Motor neuron (in vitro differentiated cells): ENCODE measurements at regions not wholly inside any gene's neighbourhood (a gene's known extent, or its start where the extent isn't known, plus 50 kb on each side); places are given as distances from the start of the nearest gene placed in this dataset.

Experiments used
- ATAC-seq, 8 experiments: fragments of 200-7000 bp; cut with Tn5 transposase; replicated peaks in 6 of 8; 2 replicates each; pipeline ENCODE4 v1.8.0; 2021; ENCODE audit warnings: mild to moderate bottlenecking in 8 of 8, moderate library complexity in 8 of 8
- H3K27ac ChIP-seq, 2 donors: fragments of 250-450 bp; sonication (Bioruptor Pico); 2 replicates each; pipeline ENCODE4 v1.9.0; 2021; ENCODE audit warnings: antibody characterized with exemption in 2 of 2, mild to moderate bottlenecking in 2 of 2, moderate library complexity in 1 of 2
- H3K4me1 ChIP-seq, 2 donors: fragments of 250-450 bp; sonication (Bioruptor Pico); replicated peaks in 1 of 2; 2 replicates each; pipeline ENCODE4 v1.6.1; 2021; ENCODE audit warnings: antibody characterized with exemption in 2 of 2, mild to moderate bottlenecking in 2 of 2, moderate library complexity in 1 of 2
- H3K4me3 ChIP-seq, 5 donors: fragments of 250-450 bp; sonication (Bioruptor Pico); 2 replicates each; pipeline ENCODE4 v1.9.0; 2021; ENCODE audit warnings: antibody characterized with exemption in 5 of 5, mild to moderate bottlenecking in 5 of 5, moderate library complexity in 4 of 5
- WGBS, 10 experiments: fragments of 450-650 bp; shearing (Covaris generic); methylation state at CpG; one replicate each; pipeline ENCODE4 v1.0.0; 2022; 5-methylcytosine and 5-hydroxymethylcytosine counted together
- in situ Hi-C, 9 experiments: fragments of 400-800 bp; cut with MboI; loops; one replicate each; pipeline ENCODE4 v1.15.0; 2021; ENCODE audit warnings: low sequenced_read_pairs in 9 of 9, low pct_unique_long_range_greater_than_20kb in 2 of 9; ENCODE audit not compliant: unreplicated experiment in 9 of 9

DNA sequence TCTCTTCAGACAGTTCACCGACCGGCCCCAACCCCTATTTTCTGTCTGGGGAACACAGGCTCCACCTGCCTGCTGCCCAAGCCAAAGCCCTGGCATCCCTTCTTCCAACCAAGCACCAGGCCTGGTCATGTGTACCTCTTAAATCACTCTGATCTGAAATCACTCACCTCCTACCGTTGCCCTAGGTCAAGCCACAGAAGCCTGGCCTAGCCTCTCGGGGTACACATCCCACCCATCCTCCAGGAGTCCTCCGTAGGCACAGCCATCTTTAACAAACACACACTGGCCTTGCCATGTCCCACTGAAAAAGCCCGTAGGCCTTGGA lies 81.8 kb downstream of the IRF2BPL start:
- H3K4me3 ChIP-seq = peak overlapping the region in 2 of 5 donors; percentile 0 to 1
- peak in 2 of 8 experiments; percentile 15 to 16 for ATAC-seq
- H3K27ac ChIP-seq = peak overlapping the region; percentile 93 to 94
- WGBS, 10 experiments = 0 to 80% (median 20%) methylated on average over 1 to 3 of the region's 6 CpGs; no CpG with 5 or more reads in 5 of the 10 experiments
- H3K4me1 ChIP-seq = peaks cover 35 to 50% of the 10 kb centered on the region in 2 donors
- in situ Hi-C loops = no loop called here

DNA sequence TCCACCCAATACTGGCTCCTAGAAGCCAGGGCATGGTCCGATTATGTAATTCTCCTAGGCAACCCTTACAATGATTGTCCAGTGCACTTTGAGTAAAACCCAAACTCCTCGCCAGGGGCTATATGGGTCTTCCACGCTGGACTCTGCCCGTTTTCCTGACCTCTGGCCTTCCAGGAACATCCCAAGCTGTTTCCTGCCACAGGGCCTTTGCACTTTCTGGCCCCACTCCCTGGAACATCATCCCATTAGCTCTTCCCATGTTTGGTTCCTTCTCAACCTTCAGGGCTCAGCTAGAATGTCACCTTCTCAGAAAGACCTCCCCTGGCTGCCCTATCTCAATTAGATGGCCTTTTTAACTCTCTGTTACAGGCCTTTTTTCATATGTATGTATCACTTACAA lies 85.4 kb downstream of the IRF2BPL start:
- peaks cover 55 to 64% of the 10 kb centered on the region in 2 donors for H3K4me1 ChIP-seq
- 60 to 100% (median 92%) methylated on average over 1 to 4 of the region's 4 CpGs; no CpG with 5 or more reads in 3 of the 10 experiments for WGBS, 10 experiments
- H3K4me3 ChIP-seq = no peak overlapping the region
- no peak overlapping the region for H3K27ac ChIP-seq
- in situ Hi-C loops = no loop called here
- ATAC-seq = no peak

GRCh38 chr14:76941946-76942805 lies 86.3 kb downstream of the IRF2BPL start:
- Histone ChIP-seq H3K27ac (peak overlapping the region; percentile 63 to 79), H3K4me1 (peaks cover 58 to 64% of the 10 kb centered on the region in 2 donors), H3K4me3 (no peak overlapping the region)
- in situ Hi-C loops = no loop called here
- 48 to 100% (median 75%) methylated on average over 1 to 6 of the region's 12 CpGs; no CpG with 5 or more reads in 4 of the 10 experiments for WGBS, 10 experiments
- ATAC-seq = peak in 3 of 8 experiments; percentile 1 to 10 (median 3)

GRCh38 chr14:76941544-76941943 lies 87.0 kb downstream of the IRF2BPL start:
- WGBS, 10 experiments = 27 to 85% (median 60%) methylated on average over 3 to 6 of the region's 7 CpGs; no CpG with 5 or more reads in 5 of the 10 experiments

GRCh38 chr14:76940021-76940760 lies 88.3 kb downstream of the IRF2BPL start:
- in situ Hi-C loops = no loop called here
- Histone ChIP-seq H3K4me1 (peaks cover 61 to 62% of the 10 kb centered on the region in 2 donors), H3K27ac (peak overlapping the region; percentile 67 to 79), H3K4me3 (no peak overlapping the region)
- WGBS, 10 experiments = 80 to 100% (median 96%) methylated on average over 1 to 5 of the region's 8 CpGs; no CpG with 5 or more reads in 4 of the 10 experiments
- ATAC-seq = no peak

More at GRCh38 chr14:76941544-76941943, 87.0 kb downstream of the IRF2BPL start:
- in situ Hi-C loops = no loop called here
- peaks cover 59 to 64% of the 10 kb centered on the region in 2 donors for H3K4me1 ChIP-seq
- H3K27ac ChIP-seq = peak overlapping the region; percentile 63 to 79
- H3K4me3 ChIP-seq = no peak overlapping the region
- peak in 5 of 8 experiments; percentile 57 to 73 (median 71) for ATAC-seq

DNA sequence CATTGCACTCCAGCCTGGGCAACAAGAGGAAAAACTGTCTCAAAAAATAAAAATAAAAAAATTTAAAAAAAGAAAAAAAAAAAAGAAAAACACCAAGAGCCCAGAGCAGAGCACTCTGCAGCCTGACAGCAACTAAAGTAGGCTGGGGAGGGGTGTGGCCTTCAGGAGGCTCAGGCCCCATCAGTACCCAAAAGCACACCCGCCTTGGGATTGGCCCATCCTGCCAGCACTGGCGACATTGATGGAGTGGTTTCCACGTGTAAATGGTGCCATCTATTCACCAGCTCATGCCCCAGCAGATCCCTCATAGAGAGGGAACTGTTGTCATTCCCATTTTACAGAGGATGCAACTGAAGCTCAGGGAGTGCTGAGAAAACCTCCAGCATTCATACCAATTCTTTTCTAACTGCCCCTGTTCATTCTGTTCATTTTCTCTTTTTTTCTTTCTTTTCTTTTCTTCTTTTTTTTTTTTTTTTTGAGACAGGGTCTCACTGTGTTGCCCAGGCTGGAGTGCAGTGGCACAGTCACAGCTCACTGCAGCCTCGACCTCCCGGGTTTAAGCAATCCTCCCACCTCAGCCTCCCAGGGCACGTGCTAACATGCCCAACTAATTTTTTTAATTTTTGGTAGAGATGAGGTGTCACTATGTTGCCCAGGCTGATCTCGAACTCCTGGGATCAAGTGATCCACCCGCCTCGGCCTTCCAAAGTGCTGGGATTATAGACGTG lies 89.3 kb downstream of the IRF2BPL start:
- peak overlapping the region in 1 of 2 donors; percentile 79 for H3K27ac ChIP-seq
- H3K4me1 ChIP-seq = peaks cover 63 to 65% of the 10 kb centered on the region in 2 donors
- in situ Hi-C loops = no loop called here
- no peak for ATAC-seq
- WGBS, 10 experiments = 32 to 100% (median 82%) methylated on average over 3 to 8 of the region's 10 CpGs; no CpG with 5 or more reads in 2 of the 10 experiments
- no peak overlapping the region for H3K4me3 ChIP-seq

DNA sequence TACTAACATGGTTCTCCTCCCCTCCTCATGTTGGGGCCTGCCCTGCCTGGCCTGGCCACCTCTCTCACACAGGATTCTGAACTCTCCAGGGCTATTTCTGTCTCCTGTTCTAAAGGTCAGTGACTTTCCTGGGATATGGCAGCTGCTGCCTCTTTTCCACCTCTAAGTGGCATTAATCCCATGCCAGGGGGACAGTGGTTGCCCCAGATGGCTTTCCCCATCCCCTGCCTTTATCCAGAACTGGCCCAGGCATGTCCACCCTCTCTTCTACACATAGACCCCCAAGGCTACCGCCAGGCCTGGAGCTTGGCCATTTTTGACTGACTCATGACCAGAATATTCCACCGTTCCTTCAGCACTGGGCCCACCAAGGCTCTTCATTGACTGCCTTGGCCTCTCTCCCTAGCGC lies 90.4 kb downstream of the IRF2BPL start:
- no peak for ATAC-seq
- peaks cover 63 to 65% of the 10 kb centered on the region in 2 donors for H3K4me1 ChIP-seq
- no peak overlapping the region for H3K4me3 ChIP-seq
- H3K27ac ChIP-seq = no peak overlapping the region
- in situ Hi-C loops = no loop called here
- WGBS, 10 experiments = 20 to 100% (median 83%) methylated on average over 1 to 2 of the region's 3 CpGs; no CpG with 5 or more reads in 5 of the 10 experiments

- 0 to 90% (median 68%) methylated on average over 1 to 7 of the region's 15 CpGs; no CpG with 5 or more reads in 3 of the 10 experiments for WGBS, 10 experiments
- no peak overlapping the region for H3K4me3 ChIP-seq
These were observed 91.1 kb downstream of the IRF2BPL start for GRCh38 chr14:76937181-76938091.

GRCh38 chr14:76936483-76936882 lies 92.0 kb downstream of the IRF2BPL start:
- in situ Hi-C loops = no loop called here
- peaks cover 65 to 70% of the 10 kb centered on the region in 2 donors for H3K4me1 ChIP-seq
- no peak overlapping the region for H3K27ac ChIP-seq
- H3K4me3 ChIP-seq = no peak overlapping the region
- 44 to 100% (median 81%) methylated on average over 1 to 5 of the region's 7 CpGs; no CpG with 5 or more reads in 3 of the 10 experiments for WGBS, 10 experiments
- ATAC-seq = peak in 6 of 8 experiments; percentile 11 to 38 (median 29)

More at GRCh38 chr14:76937181-76938091, 91.1 kb downstream of the IRF2BPL start:
- Histone ChIP-seq H3K4me1 (peaks cover 65 to 70% of the 10 kb centered on the region in 2 donors), H3K27ac (peak overlapping the region; percentile 34 to 71)
- in situ Hi-C loops = no loop called here
- peak; percentile 82 to 97 (median 90) for ATAC-seq

- ATAC-seq = no peak
- peaks cover 64 to 73% of the 10 kb centered on the region in 2 donors for H3K4me1 ChIP-seq
- WGBS, 10 experiments = 40 to 78% (median 68%) methylated on average over 1 to 5 of the region's 5 CpGs; no CpG with 5 or more reads in 7 of the 10 experiments
- no peak overlapping the region for H3K4me3 ChIP-seq
- no peak overlapping the region for H3K27ac ChIP-seq
- in situ Hi-C loops = no loop called here
These were observed 95.0 kb downstream of the IRF2BPL start for GRCh38 chr14:76933515-76933914.

- WGBS, 10 experiments = 45 to 100% (median 80%) methylated on average over 2 to 7 of the region's 9 CpGs; no CpG with 5 or more reads in 2 of the 10 experiments
- ATAC-seq = peak in 5 of 8 experiments; percentile 25 to 51 (median 37)
- H3K27ac ChIP-seq = peak overlapping the region in 1 of 2 donors; percentile 15
These were observed 96.7 kb downstream of the IRF2BPL start for GRCh38 chr14:76931631-76932402.

More at GRCh38 chr14:76931631-76932402, 96.7 kb downstream of the IRF2BPL start:
- no peak overlapping the region for H3K4me3 ChIP-seq
- in situ Hi-C loops = no loop called here
- peaks cover 66 to 73% of the 10 kb centered on the region in 2 donors for H3K4me1 ChIP-seq
